Inflammatory macrophage (primary cell): ENCODE measurements at regions not wholly inside any gene's neighbourhood (a gene's known extent, or its start where the extent isn't known, plus 50 kb on each side); places are given as distances from the start of the nearest gene placed in this dataset.
"Not testable (repeated sequence)": the region's sequence is repeated elsewhere in the genome, so short reads cannot be mapped to it uniquely, and the experiment has no call there.

Source experiments
- DNase-seq, 2 donors: peaks; one replicate each; pipeline ENCODE4 v3.0.0-alpha.2; 2020 to 2022

DNA sequence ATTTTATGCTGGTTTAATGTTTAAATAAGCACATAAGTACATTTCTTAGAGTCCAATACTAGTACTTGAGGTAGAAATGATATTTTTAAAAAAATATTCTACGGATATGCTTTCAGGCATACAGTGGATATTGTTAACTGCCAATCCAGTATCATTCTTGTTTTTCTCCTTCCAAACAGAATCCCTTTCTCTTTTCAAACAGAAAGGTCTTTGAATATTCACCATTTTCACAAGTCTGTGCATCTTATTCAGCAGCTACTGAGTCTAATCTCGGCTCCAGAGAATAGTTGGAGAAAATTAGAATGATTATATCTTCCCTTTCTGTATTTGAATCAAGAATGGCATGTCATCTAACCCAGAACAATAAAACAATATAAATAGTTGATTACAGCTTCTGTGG lies 174.5 kb downstream of the GOLGA6L6 start:
- DNase-seq = no peak

- DNase-seq = not testable (repeated sequence)
These were observed 178.0 kb downstream of the GOLGA6L6 start for GRCh38 chr15:20363591-20363990.

DNA sequence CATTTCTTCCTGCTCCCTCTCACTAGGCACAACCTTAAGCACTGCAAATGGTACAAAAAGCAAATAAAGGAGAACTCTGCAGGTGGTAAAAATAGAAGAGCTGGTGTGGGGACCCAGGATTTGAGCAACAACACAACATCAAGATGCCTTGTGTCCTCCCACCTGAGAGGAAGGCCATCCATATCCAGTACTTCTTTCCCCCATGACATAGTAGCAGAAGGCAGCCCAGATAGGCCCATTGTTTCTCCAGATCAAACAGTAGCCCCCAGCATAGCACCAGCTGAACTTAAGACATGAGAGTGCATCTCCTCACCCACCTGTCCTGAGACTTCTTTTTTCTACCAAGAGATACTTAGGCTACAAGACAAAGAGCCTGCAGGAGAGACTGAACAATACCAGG lies 180.5 kb downstream of the GOLGA6L6 start:
- DNase-seq = no peak

GRCh38 chr15:20358779-20359414 lies 182.7 kb downstream of the GOLGA6L6 start:
- DNase-seq = no peak

DNA sequence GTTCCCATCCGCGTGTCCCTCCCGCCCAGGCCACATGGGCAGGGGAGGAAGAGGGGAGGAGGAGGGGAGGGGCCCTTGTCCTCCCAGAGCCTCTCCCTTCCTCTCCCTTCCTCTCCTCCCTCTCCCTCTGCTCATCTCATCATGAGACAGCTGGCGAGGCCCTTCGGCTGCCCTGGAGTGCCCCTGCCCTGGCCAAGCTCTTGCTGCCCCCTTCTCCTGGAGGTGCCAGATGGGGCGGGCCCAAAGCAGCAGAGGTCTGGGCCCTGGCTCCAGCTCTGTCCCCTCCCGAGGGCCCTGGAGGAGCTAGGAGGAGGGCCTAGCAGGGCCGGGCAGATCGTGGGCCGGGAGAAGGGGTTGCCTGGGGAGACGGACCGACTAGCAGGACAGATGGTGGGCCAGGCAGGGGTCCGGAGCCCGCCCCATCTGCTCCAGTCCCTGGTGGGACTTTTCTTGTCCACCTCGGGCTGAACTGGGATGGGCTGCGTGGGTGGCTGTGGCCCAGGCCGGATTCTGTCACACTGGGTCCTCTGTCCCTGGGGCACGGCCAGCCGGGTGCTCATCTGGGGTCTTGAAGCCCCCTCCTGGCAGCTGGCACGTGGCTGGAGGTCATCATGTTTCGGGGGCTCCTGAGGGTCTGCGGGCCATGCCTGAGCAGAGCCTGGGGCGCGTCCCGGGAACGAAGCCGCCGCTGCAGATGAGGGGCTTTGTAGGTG lies 183.4 kb downstream of the GOLGA6L6 start:
- DNase-seq = no peak

- no peak for DNase-seq
These were observed 184.0 kb downstream of the GOLGA6L6 start for GRCh38 chr15:20357481-20358065.

GRCh38 chr15:20356911-20357480 lies 184.6 kb downstream of the GOLGA6L6 start:
- no peak for DNase-seq

GRCh38 chr15:20356444-20356910 lies 185.1 kb downstream of the GOLGA6L6 start:
- DNase-seq = peak; percentile 48 to 78

- DNase-seq = no peak
These were observed 186.2 kb downstream of the GOLGA6L6 start for GRCh38 chr15:20355256-20355868.

DNA sequence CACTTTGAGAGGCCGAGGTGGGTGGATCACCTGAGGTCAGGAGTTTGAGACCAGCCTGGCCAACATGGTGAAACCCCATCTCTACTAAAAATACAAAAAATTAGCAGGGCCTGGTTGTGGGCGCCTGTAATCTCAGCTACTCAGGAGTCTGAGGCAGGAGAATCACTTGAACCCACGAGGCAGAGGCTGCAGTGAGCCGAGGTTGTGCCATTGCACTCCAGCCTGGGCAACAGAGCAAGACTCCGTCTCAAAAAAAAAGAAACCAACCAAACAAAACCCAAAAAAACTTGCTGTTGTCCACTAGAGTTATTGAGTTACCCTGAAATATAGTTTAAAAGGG lies 186.7 kb downstream of the GOLGA6L6 start:
- DNase-seq = not testable (repeated sequence)

GRCh38 chr15:20353966-20354883 lies 187.4 kb downstream of the GOLGA6L6 start:
- no peak for DNase-seq

DNA sequence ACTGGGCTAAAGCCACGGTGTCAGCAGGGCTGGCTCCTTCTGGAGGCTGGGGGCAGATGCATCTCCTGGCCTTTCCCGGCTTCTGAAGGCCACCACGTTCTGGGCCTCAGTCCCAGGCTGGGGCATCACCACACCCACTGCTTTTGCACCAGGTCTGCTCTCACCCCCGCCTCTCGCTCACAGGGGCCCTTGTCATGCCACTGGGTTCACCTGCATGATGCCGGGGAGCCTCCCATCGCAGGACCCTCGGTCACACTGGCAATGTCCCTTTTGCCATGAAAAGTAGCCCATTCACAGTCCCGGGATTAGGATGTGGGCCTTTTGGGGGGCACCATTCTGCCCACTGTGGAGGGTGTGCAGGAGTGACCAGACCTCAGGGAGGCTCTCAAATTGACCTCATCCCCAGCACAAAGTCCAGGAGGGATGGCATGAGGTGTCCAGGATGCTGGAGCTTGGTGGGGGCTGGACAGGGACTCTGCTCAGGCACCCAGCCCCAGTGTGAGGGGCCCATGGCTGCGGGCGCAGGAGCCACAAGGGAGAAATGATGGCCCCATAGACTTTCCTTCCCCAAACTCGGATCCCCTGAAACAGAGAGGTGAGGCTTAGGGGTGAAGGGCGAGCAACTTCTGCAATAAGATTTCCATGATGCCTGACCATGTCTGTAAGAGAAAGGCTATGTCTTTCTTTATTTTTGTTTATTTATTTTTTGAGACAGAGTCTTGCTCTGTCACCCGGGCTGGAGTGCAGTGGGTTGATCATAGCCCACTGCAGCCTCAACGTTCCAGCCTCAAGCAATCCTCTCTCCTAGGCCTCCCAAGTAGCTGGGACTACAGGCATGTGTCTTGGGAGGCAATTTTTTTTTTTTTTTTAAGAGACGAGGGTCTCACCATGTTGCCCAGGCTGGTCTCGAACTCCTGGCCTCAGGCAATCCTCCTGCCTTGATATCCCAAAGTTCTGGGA lies 189.1 kb downstream of the GOLGA6L6 start:
- DNase-seq = no peak

DNA sequence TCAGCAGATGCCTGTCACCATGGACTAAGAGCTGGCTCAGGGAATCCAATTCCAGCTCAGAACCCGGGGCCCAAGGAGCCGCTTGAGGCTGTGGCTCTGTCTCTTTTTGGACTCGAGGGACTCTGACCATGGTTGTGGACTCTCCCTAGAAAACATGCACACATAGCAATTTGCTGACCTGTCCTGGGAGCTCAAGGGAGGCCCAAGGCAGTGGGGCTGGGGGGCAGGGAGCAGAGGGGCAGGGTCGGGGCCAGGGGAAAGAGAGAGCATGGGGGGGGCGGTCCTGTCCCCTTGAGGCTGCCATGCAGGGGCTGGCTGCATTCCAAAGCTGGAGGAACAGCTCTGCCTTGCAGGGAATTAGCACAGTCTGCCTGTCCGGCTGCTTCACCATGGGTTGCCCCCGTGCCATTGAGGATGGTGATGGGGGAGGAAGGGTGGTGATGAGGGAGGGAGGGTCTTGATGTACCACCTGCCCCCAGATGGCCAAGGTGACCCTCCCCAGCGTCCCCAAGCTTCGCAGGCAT lies 190.1 kb downstream of the GOLGA6L6 start:
- no peak for DNase-seq

- DNase-seq = no peak
These were observed 191.7 kb downstream of the GOLGA6L6 start for GRCh38 chr15:20349774-20350498.

GRCh38 chr15:20348900-20349773 lies 192.5 kb downstream of the GOLGA6L6 start:
- no peak for DNase-seq

DNA sequence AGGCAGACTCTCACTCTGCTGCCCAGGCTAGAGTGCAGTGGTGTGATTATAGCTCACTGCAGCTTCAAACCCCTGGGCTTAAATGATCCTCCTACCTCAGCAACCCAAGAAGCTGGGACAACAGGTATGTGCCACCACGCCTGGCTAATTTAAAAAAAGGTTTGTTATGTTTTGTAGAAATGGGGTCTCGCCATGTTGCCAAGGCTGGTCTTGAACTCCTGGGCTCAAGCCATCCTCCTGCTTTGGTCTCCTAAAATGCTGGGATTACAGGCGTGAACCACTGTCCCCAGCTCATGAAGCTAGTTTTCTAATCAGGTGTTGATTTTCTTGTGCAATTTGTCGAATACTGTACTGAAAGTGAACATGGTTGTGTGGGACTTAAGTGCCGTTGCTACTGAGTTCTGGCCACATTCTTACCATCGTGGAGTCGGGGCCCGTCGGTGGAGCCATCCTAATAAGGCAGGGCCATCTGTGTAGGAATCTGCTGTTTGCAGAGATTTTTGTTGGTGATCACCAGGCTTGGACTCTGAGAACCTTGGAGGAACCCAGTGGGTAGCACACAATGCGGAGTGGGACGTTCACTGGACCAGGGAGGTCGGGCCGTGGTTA lies 193.2 kb downstream of the GOLGA6L6 start:
- DNase-seq = no peak

DNA sequence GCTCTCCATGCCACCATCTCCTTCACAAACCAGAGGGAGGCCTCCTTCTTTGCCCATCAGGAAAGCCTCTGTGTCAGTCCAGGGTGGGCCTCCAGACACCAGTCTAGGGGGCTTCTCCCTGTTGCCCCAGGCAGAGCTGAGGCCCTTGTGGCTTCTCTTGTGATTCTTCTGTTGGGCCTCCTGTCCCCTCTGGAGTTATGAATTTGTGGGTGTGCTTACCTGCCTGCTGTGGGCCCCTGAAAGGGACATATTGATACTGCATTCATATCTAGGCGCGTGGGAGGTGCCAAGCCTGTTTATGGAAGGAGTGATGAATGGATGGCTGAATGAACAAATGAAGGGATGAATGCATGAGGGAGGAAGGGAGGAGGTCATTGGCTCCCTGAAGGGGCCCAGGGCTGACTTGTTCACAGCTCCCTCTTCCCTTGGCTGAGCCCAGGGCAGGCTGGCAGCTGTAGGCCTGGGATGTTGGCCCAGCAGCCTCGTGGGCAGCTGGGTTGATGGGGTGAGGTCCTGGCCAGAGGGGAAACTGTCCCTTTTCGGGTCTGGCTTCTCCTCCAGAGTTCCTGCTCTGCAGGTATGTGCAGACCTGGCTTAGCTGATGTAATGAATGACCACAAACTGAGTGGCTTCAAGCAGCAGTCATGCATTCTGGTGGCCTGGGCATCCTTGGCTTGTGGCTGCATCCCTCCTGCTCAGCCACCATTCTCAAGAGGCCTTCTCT lies 195.4 kb downstream of the GOLGA6L6 start:
- DNase-seq = no peak
